SK-N-SH treated with all-trans-retinoic acid at 6 μM for 48 hours (cell line): ENCODE measurements at regions not wholly inside any gene's neighbourhood (a gene's known extent, or its start where the extent isn't known, plus 50 kb on each side); places are given as distances from the start of the nearest gene placed in this dataset.

Experiments
- BACH2 ChIP-seq: fragments of 250-450 bp; sonication (Bioruptor Pico); IDR thresholded peaks from 2 replicates; pipeline ENCODE4 v1.9.0; 2021; ENCODE audit warnings: mild to moderate bottlenecking, borderline replicate concordance
- GLIS3 ChIP-seq: fragments of 250-450 bp; sonication (Bioruptor Pico); IDR thresholded peaks from 2 replicates; pipeline ENCODE4 v1.5.0; 2020; ENCODE audit warnings: mild to moderate bottlenecking, moderate library complexity
- ISL1 ChIP-seq: fragments of 250-450 bp; sonication (Bioruptor Pico); IDR thresholded peaks from 2 replicates; pipeline ENCODE4 v2.1.2; 2022; ENCODE audit warnings: mild to moderate bottlenecking, moderate library complexity
- OSR1 ChIP-seq: fragments of 250-450 bp; sonication (Bioruptor Pico); IDR thresholded peaks from 2 replicates; pipeline ENCODE4 v1.8.0; 2022; ENCODE audit warnings: moderate library complexity, mild to moderate bottlenecking, inconsistent platforms
- PATZ1 ChIP-seq: fragments of 250-450 bp; sonication (Bioruptor Pico); IDR thresholded peaks from 2 replicates; pipeline ENCODE4 v1.8.0; 2020; ENCODE audit warnings: mild to moderate bottlenecking, moderate library complexity, borderline replicate concordance
- RARB ChIP-seq: fragments of 250-450 bp; sonication (Bioruptor Pico); IDR thresholded peaks from 2 replicates; pipeline ENCODE4 v1.8.0; 2021; ENCODE audit warnings: mild to moderate bottlenecking, moderate library complexity
- SNAI2 ChIP-seq: fragments of 250-450 bp; sonication (Bioruptor Pico); IDR thresholded peaks from 2 replicates; pipeline ENCODE4 v1.5.0; 2020; ENCODE audit warnings: mild to moderate bottlenecking, moderate library complexity
- TCF4 ChIP-seq: fragments of 250-450 bp; sonication (Bioruptor Pico); IDR thresholded peaks from 2 replicates; pipeline ENCODE4 v1.8.0; 2021; ENCODE audit warnings: mild to moderate bottlenecking, moderate library complexity, borderline replicate concordance
- TOX ChIP-seq: fragments of 250-450 bp; sonication (Bioruptor Pico); IDR thresholded peaks from 2 replicates; pipeline ENCODE4 v1.8.0; 2021; ENCODE audit warnings: mild to moderate bottlenecking, moderate library complexity, borderline replicate concordance
- ZFP3 ChIP-seq: fragments of 250-450 bp; sonication (Bioruptor Pico); IDR thresholded peaks from 2 replicates; pipeline ENCODE4 v1.5.0; 2020; ENCODE audit warnings: mild to moderate bottlenecking, moderate library complexity
- TF ChIP-seq, protein P1 (sequence below): fragments of 250-450 bp; sonication (Bioruptor Pico); IDR thresholded peaks from 2 replicates; pipeline ENCODE4 v1.5.0; 2020; ENCODE audit warnings: mild to moderate bottlenecking, moderate library complexity
- TF ChIP-seq, protein P2 (sequence below): fragments of 250-450 bp; sonication (Bioruptor Pico); IDR thresholded peaks from 2 replicates; pipeline ENCODE4 v1.5.1; 2020; ENCODE audit warnings: low read depth, mild to moderate bottlenecking, moderate library complexity
- TF ChIP-seq, protein P3 (sequence below): fragments of 250-450 bp; sonication (Bioruptor Pico); IDR thresholded peaks from 2 replicates; pipeline ENCODE4 v1.8.0; 2021; ENCODE audit warnings: low read depth, mild to moderate bottlenecking, moderate library complexity, borderline replicate concordance
- TF ChIP-seq, protein P4 (sequence below): fragments of 250-450 bp; sonication (Bioruptor Pico); IDR thresholded peaks from 2 replicates; pipeline ENCODE4 v1.5.1; 2021; ENCODE audit warnings: mild to moderate bottlenecking, moderate library complexity

GRCh38 chr14:86946446-86946845 is 1046.5 kb downstream of the GALC start:
- TF ChIP-seq RARB (CRISPR knock-in tag) (no peak), GLIS3 (CRISPR knock-in tag) (no peak), ZFP3 (CRISPR knock-in tag) (no peak), PATZ1 (CRISPR knock-in tag) (no peak), OSR1 (CRISPR knock-in tag) (no peak), SNAI2 (no peak), TCF4 (CRISPR knock-in tag) (no peak), TOX (CRISPR knock-in tag) (no peak), BACH2 (no peak), ISL1 (no peak)
- TF ChIP-seq, protein P1, sequence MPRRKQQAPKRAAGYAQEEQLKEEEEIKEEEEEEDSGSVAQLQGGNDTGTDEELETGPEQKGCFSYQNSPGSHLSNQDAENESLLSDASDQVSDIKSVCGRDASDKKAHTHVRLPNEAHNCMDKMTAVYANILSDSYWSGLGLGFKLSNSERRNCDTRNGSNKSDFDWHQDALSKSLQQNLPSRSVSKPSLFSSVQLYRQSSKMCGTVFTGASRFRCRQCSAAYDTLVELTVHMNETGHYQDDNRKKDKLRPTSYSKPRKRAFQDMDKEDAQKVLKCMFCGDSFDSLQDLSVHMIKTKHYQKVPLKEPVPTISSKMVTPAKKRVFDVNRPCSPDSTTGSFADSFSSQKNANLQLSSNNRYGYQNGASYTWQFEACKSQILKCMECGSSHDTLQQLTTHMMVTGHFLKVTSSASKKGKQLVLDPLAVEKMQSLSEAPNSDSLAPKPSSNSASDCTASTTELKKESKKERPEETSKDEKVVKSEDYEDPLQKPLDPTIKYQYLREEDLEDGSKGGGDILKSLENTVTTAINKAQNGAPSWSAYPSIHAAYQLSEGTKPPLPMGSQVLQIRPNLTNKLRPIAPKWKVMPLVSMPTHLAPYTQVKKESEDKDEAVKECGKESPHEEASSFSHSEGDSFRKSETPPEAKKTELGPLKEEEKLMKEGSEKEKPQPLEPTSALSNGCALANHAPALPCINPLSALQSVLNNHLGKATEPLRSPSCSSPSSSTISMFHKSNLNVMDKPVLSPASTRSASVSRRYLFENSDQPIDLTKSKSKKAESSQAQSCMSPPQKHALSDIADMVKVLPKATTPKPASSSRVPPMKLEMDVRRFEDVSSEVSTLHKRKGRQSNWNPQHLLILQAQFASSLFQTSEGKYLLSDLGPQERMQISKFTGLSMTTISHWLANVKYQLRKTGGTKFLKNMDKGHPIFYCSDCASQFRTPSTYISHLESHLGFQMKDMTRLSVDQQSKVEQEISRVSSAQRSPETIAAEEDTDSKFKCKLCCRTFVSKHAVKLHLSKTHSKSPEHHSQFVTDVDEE (CRISPR knock-in tag) = no peak
- TF ChIP-seq, protein P2, sequence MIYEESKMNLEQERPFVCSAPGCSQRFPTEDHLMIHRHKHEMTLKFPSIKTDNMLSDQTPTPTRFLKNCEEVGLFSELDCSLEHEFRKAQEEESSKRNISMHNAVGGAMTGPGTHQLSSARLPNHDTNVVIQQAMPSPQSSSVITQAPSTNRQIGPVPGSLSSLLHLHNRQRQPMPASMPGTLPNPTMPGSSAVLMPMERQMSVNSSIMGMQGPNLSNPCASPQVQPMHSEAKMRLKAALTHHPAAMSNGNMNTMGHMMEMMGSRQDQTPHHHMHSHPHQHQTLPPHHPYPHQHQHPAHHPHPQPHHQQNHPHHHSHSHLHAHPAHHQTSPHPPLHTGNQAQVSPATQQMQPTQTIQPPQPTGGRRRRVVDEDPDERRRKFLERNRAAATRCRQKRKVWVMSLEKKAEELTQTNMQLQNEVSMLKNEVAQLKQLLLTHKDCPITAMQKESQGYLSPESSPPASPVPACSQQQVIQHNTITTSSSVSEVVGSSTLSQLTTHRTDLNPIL = no peak
- TF ChIP-seq, protein P3, sequence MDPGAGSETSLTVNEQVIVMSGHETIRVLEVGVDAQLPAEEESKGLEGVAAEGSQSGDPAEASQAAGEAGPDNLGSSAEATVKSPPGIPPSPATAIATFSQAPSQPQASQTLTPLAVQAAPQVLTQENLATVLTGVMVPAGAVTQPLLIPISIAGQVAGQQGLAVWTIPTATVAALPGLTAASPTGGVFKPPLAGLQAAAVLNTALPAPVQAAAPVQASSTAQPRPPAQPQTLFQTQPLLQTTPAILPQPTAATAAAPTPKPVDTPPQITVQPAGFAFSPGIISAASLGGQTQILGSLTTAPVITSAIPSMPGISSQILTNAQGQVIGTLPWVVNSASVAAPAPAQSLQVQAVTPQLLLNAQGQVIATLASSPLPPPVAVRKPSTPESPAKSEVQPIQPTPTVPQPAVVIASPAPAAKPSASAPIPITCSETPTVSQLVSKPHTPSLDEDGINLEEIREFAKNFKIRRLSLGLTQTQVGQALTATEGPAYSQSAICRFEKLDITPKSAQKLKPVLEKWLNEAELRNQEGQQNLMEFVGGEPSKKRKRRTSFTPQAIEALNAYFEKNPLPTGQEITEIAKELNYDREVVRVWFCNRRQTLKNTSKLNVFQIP (CRISPR knock-in tag) = no peak
- TF ChIP-seq, protein P4, sequence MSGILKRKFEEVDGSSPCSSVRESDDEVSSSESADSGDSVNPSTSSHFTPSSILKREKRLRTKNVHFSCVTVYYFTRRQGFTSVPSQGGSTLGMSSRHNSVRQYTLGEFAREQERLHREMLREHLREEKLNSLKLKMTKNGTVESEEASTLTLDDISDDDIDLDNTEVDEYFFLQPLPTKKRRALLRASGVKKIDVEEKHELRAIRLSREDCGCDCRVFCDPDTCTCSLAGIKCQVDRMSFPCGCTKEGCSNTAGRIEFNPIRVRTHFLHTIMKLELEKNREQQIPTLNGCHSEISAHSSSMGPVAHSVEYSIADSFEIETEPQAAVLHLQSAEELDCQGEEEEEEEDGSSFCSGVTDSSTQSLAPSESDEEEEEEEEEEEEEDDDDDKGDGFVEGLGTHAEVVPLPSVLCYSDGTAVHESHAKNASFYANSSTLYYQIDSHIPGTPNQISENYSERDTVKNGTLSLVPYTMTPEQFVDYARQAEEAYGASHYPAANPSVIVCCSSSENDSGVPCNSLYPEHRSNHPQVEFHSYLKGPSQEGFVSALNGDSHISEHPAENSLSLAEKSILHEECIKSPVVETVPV (CRISPR knock-in tag) = no peak
